ENCODE measurements at regions not wholly inside any gene's neighbourhood (a gene's known extent, or its start where the extent isn't known, plus 50 kb on each side); places are given as distances from the start of the nearest gene placed in this dataset.

- TF ChIP-seq CTCF (conservative IDR thresholded peaks at IDR 0.05; ENCODE audit: low read depth, low read length) (no peak), EZH2 (IDR thresholded peaks at IDR 0.05; ENCODE audit: borderline replicate concordance, low read depth, low read length, poor library complexity, severe bottlenecking) (no peak)
Measured at GRCh38 chr4:72948080-72948479, 121.4 kb downstream of the COX18 start.
